ENCODE measurements at regions not wholly inside any gene's neighbourhood (a gene's known extent, or its start where the extent isn't known, plus 50 kb on each side); places are given as distances from the start of the nearest gene placed in this dataset.

GRCh38 chr4:108291137-108291536 lies 122.4 kb upstream of the LEF1 start:
- Histone ChIP-seq H3K36me3 (replicated peaks in 1 of 2; ENCODE audit: control insufficient read depth in 1 of 2, insufficient read depth in 2 of 2, low read length in 1 of 2) (no peaks in the 10 kb centered on the region), H3K9me2 (no peaks in the 10 kb centered on the region), H4K20me1 (ENCODE audit: insufficient read depth) (no peaks in the 10 kb centered on the region), H3K79me2 (ENCODE audit: insufficient read depth) (no peaks in the 10 kb centered on the region), H3K27me3 (ENCODE audit: insufficient read depth) (no peaks in the 10 kb centered on the region), H3K27ac (ENCODE audit: low read depth in 2 of 2, low read length in 1 of 2) (no peak overlapping the region), H3K9ac (no peak overlapping the region), H3F3A (replicated peaks; ENCODE audit: insufficient read depth) (no peaks in the 10 kb centered on the region), H2AFZ (ENCODE audit: low read depth) (no peak overlapping the region), H3K9me3 (no peaks in the 10 kb centered on the region), H3K4me1 (ENCODE audit: control insufficient read depth in 1 of 2, insufficient read depth in 2 of 2, low read depth in 1 of 2, low read length in 1 of 2) (no peaks in the 10 kb centered on the region), H3K4me3 (ENCODE audit: low read depth in 2 of 2, low read length in 1 of 2) (no peak overlapping the region), H3K4me2 (no peak overlapping the region)
- DNase-seq: no peak
- ChIA-PET CTCF (no interaction called here), POLR2A (no interaction called here)
- TF ChIP-seq MEF2A (IDR thresholded peaks at IDR 0.05; ENCODE audit: borderline replicate concordance, low read depth) (no peak), FOXM1 (IDR thresholded peaks at IDR 0.05; ENCODE audit: low read depth) (no peak), GATA2 (CRISPR knock-in tag; IDR thresholded peaks at IDR 0.05) (no peak), SMC3 (IDR thresholded peaks at IDR 0.05; ENCODE audit: low read depth, low read length) (no peak)
- 4% methylated on average over 2 of the region's 2 CpGs for WGBS (ENCODE audit: low lambda C conversion rate)

GRCh38 chr4:108287834-108288413 lies 119.2 kb upstream of the LEF1 start:
- Histone ChIP-seq H3K79me2 (ENCODE audit: insufficient read depth) (no peaks in the 10 kb centered on the region), H3K4me2 (no peak overlapping the region), H3K27me3 (ENCODE audit: insufficient read depth) (no peaks in the 10 kb centered on the region), H3K4me3 (ENCODE audit: low read depth in 2 of 2, low read length in 1 of 2) (no peak overlapping the region), H2AFZ (ENCODE audit: low read depth) (no peak overlapping the region), H3K4me1 (ENCODE audit: control insufficient read depth in 1 of 2, insufficient read depth in 2 of 2, low read depth in 1 of 2, low read length in 1 of 2) (no peaks in the 10 kb centered on the region), H3K36me3 (replicated peaks in 1 of 2; ENCODE audit: control insufficient read depth in 1 of 2, insufficient read depth in 2 of 2, low read length in 1 of 2) (no peaks in the 10 kb centered on the region), H3K9me3 (no peaks in the 10 kb centered on the region), H4K20me1 (ENCODE audit: insufficient read depth) (no peaks in the 10 kb centered on the region), H3F3A (replicated peaks; ENCODE audit: insufficient read depth) (no peaks in the 10 kb centered on the region), H3K9me2 (no peaks in the 10 kb centered on the region), H3K9ac (no peak overlapping the region), H3K27ac (ENCODE audit: low read depth in 2 of 2, low read length in 1 of 2) (no peak overlapping the region)
- no peak for DNase-seq
- ChIA-PET CTCF (no interaction called here), POLR2A (no interaction called here)
- WGBS (ENCODE audit: low lambda C conversion rate): 3% methylated on average over 1 of the region's 1 CpG
- TF ChIP-seq FOXM1 (IDR thresholded peaks at IDR 0.05; ENCODE audit: low read depth) (no peak), TAF1 (IDR thresholded peaks at IDR 0.05; ENCODE audit: borderline replicate concordance, low read depth, low read length) (no peak), REST (IDR thresholded peaks at IDR 0.05; ENCODE audit: low read depth, low read length) (no peak), SIN3A (IDR thresholded peaks at IDR 0.05; ENCODE audit: borderline replicate concordance, low read depth, low read length) (no peak), IRF3 (IDR thresholded peaks at IDR 0.05; ENCODE audit: low read depth, low read length) (no peak)
